ENCODE measurements at regions not wholly inside any gene's neighbourhood (a gene's known extent, or its start where the extent isn't known, plus 50 kb on each side); places are given as distances from the start of the nearest gene placed in this dataset.

DNA sequence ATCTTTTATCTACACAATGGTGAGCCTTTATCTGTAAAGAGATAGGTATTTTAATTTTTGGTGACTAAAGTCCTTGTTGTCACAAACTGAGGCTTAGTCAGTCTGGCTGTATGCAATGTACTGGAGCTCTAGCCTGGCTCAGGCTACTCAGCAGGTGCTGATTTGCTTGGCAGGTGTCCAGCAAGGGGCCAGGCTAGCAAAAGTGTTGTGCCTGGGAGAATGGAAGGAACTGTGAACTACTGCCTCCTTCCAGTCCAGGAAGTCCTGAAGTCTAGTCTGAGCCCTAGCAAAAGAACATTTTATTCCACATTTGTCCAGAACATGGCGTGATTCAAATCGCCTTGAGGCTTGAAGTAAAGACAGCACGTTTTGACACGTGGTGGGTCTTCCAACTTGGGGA, 260.5 kb downstream of the CCDC85A start:
- ChIA-PET POLR2A (no interaction called here), CTCF (no interaction called here)
- H3K4me1 Mint-ChIP-seq (ENCODE audit: low read depth), result no peaks in the 10 kb centered on the region
- TF ChIP-seq, protein P1, sequence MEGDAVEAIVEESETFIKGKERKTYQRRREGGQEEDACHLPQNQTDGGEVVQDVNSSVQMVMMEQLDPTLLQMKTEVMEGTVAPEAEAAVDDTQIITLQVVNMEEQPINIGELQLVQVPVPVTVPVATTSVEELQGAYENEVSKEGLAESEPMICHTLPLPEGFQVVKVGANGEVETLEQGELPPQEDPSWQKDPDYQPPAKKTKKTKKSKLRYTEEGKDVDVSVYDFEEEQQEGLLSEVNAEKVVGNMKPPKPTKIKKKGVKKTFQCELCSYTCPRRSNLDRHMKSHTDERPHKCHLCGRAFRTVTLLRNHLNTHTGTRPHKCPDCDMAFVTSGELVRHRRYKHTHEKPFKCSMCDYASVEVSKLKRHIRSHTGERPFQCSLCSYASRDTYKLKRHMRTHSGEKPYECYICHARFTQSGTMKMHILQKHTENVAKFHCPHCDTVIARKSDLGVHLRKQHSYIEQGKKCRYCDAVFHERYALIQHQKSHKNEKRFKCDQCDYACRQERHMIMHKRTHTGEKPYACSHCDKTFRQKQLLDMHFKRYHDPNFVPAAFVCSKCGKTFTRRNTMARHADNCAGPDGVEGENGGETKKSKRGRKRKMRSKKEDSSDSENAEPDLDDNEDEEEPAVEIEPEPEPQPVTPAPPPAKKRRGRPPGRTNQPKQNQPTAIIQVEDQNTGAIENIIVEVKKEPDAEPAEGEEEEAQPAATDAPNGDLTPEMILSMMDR (IDR thresholded peaks at IDR 0.05), result no peak
- no peaks in the 10 kb centered on the region for H3K27me3 Mint-ChIP-seq
- H3K9me3 Mint-ChIP-seq, result peaks cover 2% of the 10 kb centered on the region
- H3K36me3 Mint-ChIP-seq (ENCODE audit: low read depth), result no peaks in the 10 kb centered on the region
- DNase-seq (no peak), ATAC-seq (no peak)
- no peak overlapping the region for H3K27ac Mint-ChIP-seq
- intact Hi-C loops (cut with micrococcal nuclease), result no loop called here
- H3K4me3 Mint-ChIP-seq, result no peak overlapping the region

DNA sequence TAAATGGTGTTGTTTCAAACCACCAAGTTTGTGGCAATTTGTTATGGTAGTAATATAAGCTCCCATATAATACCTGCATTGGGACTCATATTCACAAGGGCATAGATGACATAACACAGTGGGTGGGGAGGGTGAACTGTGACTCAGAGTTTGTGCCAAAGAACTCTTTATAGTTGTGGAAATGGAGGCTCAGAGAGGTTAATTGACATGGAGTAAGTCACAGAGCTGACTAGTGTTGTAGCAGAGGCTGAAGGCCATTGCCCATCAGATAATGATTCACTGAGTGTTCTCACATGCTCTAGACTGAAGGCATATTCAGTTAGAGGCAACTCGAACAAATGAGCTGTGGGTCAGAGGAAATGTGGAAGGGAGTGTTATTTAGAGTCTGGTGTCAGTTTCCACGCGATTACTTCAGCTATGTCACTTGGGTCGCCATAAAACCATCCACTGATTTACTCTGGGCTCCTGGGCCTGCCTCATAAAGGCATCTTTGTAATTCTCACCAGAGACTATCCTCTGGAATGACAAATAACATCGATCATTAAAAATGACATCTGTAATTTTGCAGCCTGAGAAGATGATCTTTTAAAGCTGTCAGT, 264.7 kb downstream of the CCDC85A start:
- ATAC-seq (no peak), DNase-seq (no peak)
- CTCF ChIA-PET, result interaction anchor here (1.7 kb wide), 1 partner anchor 265 kb away, joined by 4 read pairs; the partner anchor contains the start of gene CCDC85A
- TF ChIP-seq, protein P1 (IDR thresholded peaks at IDR 0.05), result no peak
- peaks cover 7% of the 10 kb centered on the region for H3K9me3 Mint-ChIP-seq
- H3K4me1 Mint-ChIP-seq (ENCODE audit: low read depth), result no peaks in the 10 kb centered on the region
- H3K27ac Mint-ChIP-seq, result no peak overlapping the region
- POLR2A ChIA-PET, result no interaction called here
- H3K27me3 Mint-ChIP-seq, result no peaks in the 10 kb centered on the region
- no peak overlapping the region for H3K4me3 Mint-ChIP-seq
- no peaks in the 10 kb centered on the region for H3K36me3 Mint-ChIP-seq (ENCODE audit: low read depth)
- intact Hi-C loops (cut with micrococcal nuclease), result no loop called here

DNA sequence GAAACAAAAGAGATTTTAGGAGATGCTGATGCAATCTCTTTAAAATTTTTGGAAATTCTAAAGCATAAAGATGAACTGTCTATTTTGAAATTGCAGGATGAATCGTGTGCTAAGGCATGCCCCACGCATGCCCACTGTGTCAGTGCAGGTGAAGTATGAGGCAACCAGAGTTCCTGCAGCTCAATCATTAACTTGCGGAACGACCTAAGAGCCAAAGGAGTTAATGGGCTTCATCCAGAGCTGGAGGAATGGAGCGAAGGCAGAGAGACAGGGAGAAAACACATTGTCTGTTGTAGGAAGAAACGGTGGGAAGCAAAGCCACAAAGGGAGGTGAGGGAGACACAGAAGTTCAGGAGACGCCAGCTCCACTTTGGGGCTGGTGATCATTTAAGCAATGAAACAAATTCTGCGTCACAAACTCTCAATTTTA, 265.2 kb downstream of the CCDC85A start:
- no peaks in the 10 kb centered on the region for H3K4me1 Mint-ChIP-seq (ENCODE audit: low read depth)
- H3K36me3 Mint-ChIP-seq (ENCODE audit: low read depth), result no peaks in the 10 kb centered on the region

DNA sequence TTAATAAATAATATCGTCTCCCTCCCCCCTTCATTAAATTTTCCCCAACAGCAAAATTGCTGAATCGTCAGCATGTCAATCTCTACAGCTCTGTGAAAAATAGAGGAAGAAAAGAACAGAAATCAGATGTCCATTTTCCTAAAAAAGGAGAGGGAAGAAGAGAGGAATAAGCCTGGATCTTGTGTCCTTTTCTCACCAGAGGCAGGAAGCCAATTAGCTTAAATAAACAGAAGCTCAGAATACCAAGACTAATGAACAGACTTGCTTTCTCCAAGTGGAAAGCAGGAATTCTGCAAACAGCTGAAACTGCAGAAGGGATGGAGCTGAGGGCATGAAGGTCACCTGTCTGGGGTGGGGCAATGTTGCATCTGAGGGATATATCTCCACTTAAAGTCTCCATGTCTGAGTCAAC, 265.7 kb downstream of the CCDC85A start:
- CTCF ChIA-PET, result interaction anchor here (1.7 kb wide), 1 partner anchor 266 kb away, joined by 4 read pairs; the partner anchor contains the start of gene CCDC85A
- Mint-ChIP-seq H3K27ac (no peak overlapping the region), H3K4me3 (no peak overlapping the region), H3K36me3 (ENCODE audit: low read depth) (no peaks in the 10 kb centered on the region), H3K9me3 (peaks cover 9% of the 10 kb centered on the region), H3K27me3 (no peaks in the 10 kb centered on the region), H3K4me1 (ENCODE audit: low read depth) (no peaks in the 10 kb centered on the region)
- POLR2A ChIA-PET, result no interaction called here
- intact Hi-C loops (cut with micrococcal nuclease), result no loop called here
- no peak for ATAC-seq
- DNase-seq, result no peak
- TF ChIP-seq, protein P1 (IDR thresholded peaks at IDR 0.05), result no peak

More for the DNA sequence above, 265.2 kb downstream of the CCDC85A start:
- no peak overlapping the region for H3K27ac Mint-ChIP-seq
- H3K9me3 Mint-ChIP-seq, result peaks cover 9% of the 10 kb centered on the region
- ChIA-PET POLR2A (no interaction called here), CTCF (interaction anchor here (1.7 kb wide), 1 partner anchor 265 kb away, joined by 4 read pairs; the partner anchor contains the start of gene CCDC85A)
- DNase-seq (no peak), ATAC-seq (no peak)
- no peaks in the 10 kb centered on the region for H3K27me3 Mint-ChIP-seq
- TF ChIP-seq, protein P1 (IDR thresholded peaks at IDR 0.05), result no peak
- intact Hi-C loops (cut with micrococcal nuclease), result no loop called here
- H3K4me3 Mint-ChIP-seq, result no peak overlapping the region

DNA sequence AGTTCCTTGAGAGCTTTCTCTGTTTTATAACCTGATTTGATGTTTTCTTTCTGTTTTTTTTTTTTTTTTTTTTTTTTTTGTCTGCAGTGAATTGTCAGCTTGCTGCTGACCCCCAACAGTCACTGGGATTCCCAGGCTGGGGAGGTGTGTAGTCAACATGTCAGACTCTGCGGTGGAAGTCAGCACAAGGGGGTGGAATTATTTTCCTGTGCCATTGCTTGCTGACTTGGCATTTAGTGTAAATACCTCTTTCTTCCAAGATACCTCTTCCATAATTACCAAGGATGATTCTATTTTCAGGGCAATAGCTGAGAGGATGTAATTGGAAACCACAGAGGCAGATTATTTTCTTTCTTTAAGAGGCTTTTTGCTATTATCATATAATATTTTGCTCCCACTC, 266.3 kb downstream of the CCDC85A start:
- H3K4me1 Mint-ChIP-seq (ENCODE audit: low read depth), result no peaks in the 10 kb centered on the region
- POLR2A ChIA-PET, result no interaction called here
- peaks cover 8% of the 10 kb centered on the region for H3K9me3 Mint-ChIP-seq
- CTCF ChIA-PET, result no interaction called here
- no peaks in the 10 kb centered on the region for H3K27me3 Mint-ChIP-seq
- H3K36me3 Mint-ChIP-seq (ENCODE audit: low read depth), result no peaks in the 10 kb centered on the region
- H3K27ac Mint-ChIP-seq, result no peak overlapping the region
- DNase-seq, result no peak
- no peak for ATAC-seq
- TF ChIP-seq, protein P1 (IDR thresholded peaks at IDR 0.05), result no peak
- intact Hi-C loops (cut with micrococcal nuclease), result no loop called here
- no peak overlapping the region for H3K4me3 Mint-ChIP-seq

All from activated CD8-positive, alpha-beta T cell treated with anti-CD3 and anti-CD28 coated beads for 36 hours (primary cell).